Endothelial cell of umbilical vein (primary cell): ENCODE measurements at regions not wholly inside any gene's neighbourhood (a gene's known extent, or its start where the extent isn't known, plus 50 kb on each side); places are given as distances from the start of the nearest gene placed in this dataset.

Experiments used
- BruUV-seq: library from RNA; stranded (reverse); fragments of 400-500 nt; replicated peaks from 2 replicates; lab custom pipeline; 2021; lab: Mats Ljungman, UMichigan
- CTCF ChIA-PET: fragments of 300-600, 350-600 bp; sonication (Branson Sonifier 250); formaldehyde crosslinking; loops from one replicate; lab custom pipeline; 2021; ENCODE audit warnings: antibody characterized with exemption, inconsistent platforms; lab: Charles Lee
- POLR2A ChIA-PET: fragments of 300-600, 350-600 bp; sonication (Branson Sonifier 250); formaldehyde crosslinking; loops from one replicate; lab custom pipeline; 2021; ENCODE audit warnings: antibody characterized with exemption, inconsistent platforms; lab: Charles Lee
- DNase-seq: peaks from one replicate; pipeline ENCODE4 v3.0.0-alpha.2; 2011; ENCODE audit warnings: low read depth, low spot score
- FAIRE-seq: peaks from 2 replicates; lab custom pipeline; 2011; peaks lifted over from hg19 to GRCh38; lab: Jason Lieb, UNC
- H2AFZ ChIP-seq: 2 replicates; pipeline ENCODE4 v1.6.0; 2012; ENCODE audit warnings: low read depth, low read length, control low read depth, inconsistent platforms
- H3K27ac ChIP-seq: 2 replicates; pipeline ENCODE4 v1.5.1; 2011; ENCODE audit warnings: low read depth, mild to moderate bottlenecking, control low read depth, low read length, moderate library complexity; ENCODE audit not compliant: insufficient read depth
- H3K27me3 ChIP-seq, 2 experiments: 2 replicates each; pipeline versions ENCODE4 v1.6.0 to v1.6.1; 2011; ENCODE audit warnings: low read length in 2 of 2, mixed read lengths in 1 of 2; ENCODE audit not compliant: control insufficient read depth in 2 of 2, insufficient read depth in 2 of 2
- H3K36me3 ChIP-seq, 2 experiments: 2 replicates in 1 of 2; 3 replicates in 1 of 2; pipeline ENCODE4 v1.5.1; 2011; ENCODE audit warnings: low read length in 2 of 2, mild to moderate bottlenecking in 1 of 2, moderate library complexity in 1 of 2; ENCODE audit not compliant: control insufficient read depth in 2 of 2, insufficient read depth in 2 of 2; ENCODE audit errors: extremely low read depth in 1 of 2
- H3K4me1 ChIP-seq: 3 replicates; pipeline ENCODE4 v1.5.1; 2011; ENCODE audit warnings: mild to moderate bottlenecking, low read length; ENCODE audit not compliant: control insufficient read depth, insufficient read depth; ENCODE audit errors: extremely low read depth
- H3K4me2 ChIP-seq: 2 replicates; pipeline ENCODE4 v1.6.1; 2011; ENCODE audit warnings: low read length, control low read depth, mixed read lengths; ENCODE audit not compliant: insufficient read depth
- H3K4me3 ChIP-seq, 3 experiments: fragments of 200-600 bp in 1 of 3; sonication (generic), shearing (Covaris generic) in 1 of 3; replicated peaks in 1 of 3; 2 replicates each; pipeline ENCODE4 v1.5.1; 2011 to 2016; ENCODE audit warnings: control low read depth in 3 of 3, low read length in 3 of 3, mild to moderate bottlenecking in 2 of 3, inconsistent platforms in 1 of 3, low read depth in 1 of 3, moderate library complexity in 1 of 3; ENCODE audit not compliant: insufficient read depth in 1 of 3
- H3K79me2 ChIP-seq: 2 replicates; pipeline ENCODE4 v1.6.0; 2012; ENCODE audit warnings: low read length, inconsistent platforms; ENCODE audit not compliant: control insufficient read depth, insufficient read depth
- H3K9ac ChIP-seq: replicated peaks from 2 replicates; pipeline ENCODE3; 2011; ENCODE audit warnings: low read length, control low read depth; ENCODE audit not compliant: insufficient read depth; ENCODE audit errors: extremely low read depth
- H3K9me1 ChIP-seq: replicated peaks from 3 replicates; pipeline ENCODE4 v1.6.0; 2011; ENCODE audit warnings: mild to moderate bottlenecking, low read length; ENCODE audit not compliant: control insufficient read depth, insufficient read depth; ENCODE audit errors: extremely low read depth
- H3K9me3 ChIP-seq: replicated peaks from 2 replicates; pipeline ENCODE4 v1.5.1; 2012; ENCODE audit warnings: low read length, inconsistent platforms; ENCODE audit not compliant: control insufficient read depth, insufficient read depth
- H4K20me1 ChIP-seq: replicated peaks from 2 replicates; pipeline ENCODE3; 2011; ENCODE audit warnings: mild to moderate bottlenecking, low read length; ENCODE audit not compliant: control insufficient read depth, insufficient read depth; ENCODE audit errors: extremely low read depth
- EZH2 ChIP-seq: IDR thresholded peaks from 2 replicates; pipeline ENCODE4 v1.6.1; 2012; ENCODE audit warnings: borderline replicate concordance, low read depth, mild to moderate bottlenecking, moderate library complexity, low read length, inconsistent platforms; ENCODE audit not compliant: severe bottlenecking
- FOS ChIP-seq: IDR thresholded peaks from 2 replicates; pipeline ENCODE4 v1.6.1; 2011; ENCODE audit warnings: mild to moderate bottlenecking, low read length, moderate library complexity, borderline replicate concordance; ENCODE audit not compliant: insufficient read depth
- GATA2 ChIP-seq: IDR thresholded peaks from 2 replicates; pipeline ENCODE4 v1.7.0; 2011; ENCODE audit warnings: low read depth, mild to moderate bottlenecking, moderate library complexity, mixed read lengths, low read length; ENCODE audit not compliant: insufficient read length, insufficient read depth
- JUN ChIP-seq: IDR thresholded peaks from 2 replicates; pipeline ENCODE4 v1.6.1; 2011; ENCODE audit warnings: borderline replicate concordance, low read depth; ENCODE audit not compliant: insufficient read length, insufficient read depth
- MYC ChIP-seq: IDR thresholded peaks from one replicate; pipeline ENCODE4 v1.6.1; 2011; ENCODE audit warnings: mild to moderate bottlenecking, low read depth, low read length
- POLR2A ChIP-seq: IDR thresholded peaks from 2 replicates; pipeline ENCODE4 v1.6.1; 2012; ENCODE audit warnings: low read depth, mild to moderate bottlenecking, control low read depth, low read length
- POLR2AphosphoS5 ChIP-seq: IDR thresholded peaks from 2 replicates; pipeline ENCODE4 v1.6.1; 2012; ENCODE audit warnings: low read depth, mild to moderate bottlenecking, control low read depth, low read length, moderate library complexity; ENCODE audit not compliant: insufficient read depth
- dilution Hi-C: fragments of 300-500 bp; cut with MboI; formaldehyde crosslinking; loops from one replicate; pipeline ENCODE4 v1.15.0; 2019; ENCODE audit warnings: low sequenced_read_pairs; ENCODE audit not compliant: extremely low pct_ligation_motif_present
- intact Hi-C: fragments of 100-400 bp; cut with micrococcal nuclease; formaldehyde crosslinking; loops from one replicate; pipeline ENCODE4 v1.10.0; 2022
- TF ChIP-seq, protein P1 (sequence below): IDR thresholded peaks from 2 replicates; pipeline ENCODE4 v1.6.1; 2011; ENCODE audit not compliant: insufficient read depth, insufficient read length
- TF ChIP-seq, protein P2 (sequence below), 2 donors: IDR thresholded peaks; 1 replicate in 1 of 2; 2 replicates in 1 of 2; pipeline ENCODE4 v1.5.1; 2011; ENCODE audit warnings: low read length in 2 of 2, mild to moderate bottlenecking in 2 of 2, moderate library complexity in 2 of 2, control low read depth in 1 of 2, inconsistent platforms in 1 of 2, low read depth in 1 of 2; ENCODE audit not compliant: insufficient read depth in 1 of 2; ENCODE audit errors: extremely low read depth in 1 of 2

DNA sequence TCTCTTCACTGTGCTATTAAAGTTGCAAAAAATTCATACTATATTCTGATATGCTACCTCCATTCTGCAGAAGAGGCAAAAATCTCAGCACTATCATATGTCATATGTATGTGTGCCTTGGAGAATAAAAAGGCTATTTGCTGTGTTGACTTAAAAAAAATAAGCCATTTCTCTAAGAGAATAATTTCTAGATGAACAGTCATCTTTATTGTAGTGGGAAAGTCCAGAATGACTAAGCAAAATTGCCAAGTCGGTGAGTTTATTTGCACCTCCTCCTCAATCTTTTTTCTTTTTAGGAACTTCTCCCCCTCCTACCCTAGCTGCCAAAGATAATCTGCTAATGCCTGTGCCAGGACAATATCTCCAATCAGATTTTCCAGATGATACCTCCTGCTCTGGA lies 353.8 kb upstream of the FAR2 start:
- no peaks in the 10 kb centered on the region for H3K4me1 ChIP-seq
- ChIA-PET CTCF (no interaction called here), POLR2A (no interaction called here)
- H4K20me1 ChIP-seq = no peaks in the 10 kb centered on the region
- TF ChIP-seq JUN (no peak), GATA2 (no peak), POLR2A (no peak), MYC (no peak), POLR2AphosphoS5 (no peak), EZH2 (no peak), FOS (no peak)
- TF ChIP-seq, protein P1, sequence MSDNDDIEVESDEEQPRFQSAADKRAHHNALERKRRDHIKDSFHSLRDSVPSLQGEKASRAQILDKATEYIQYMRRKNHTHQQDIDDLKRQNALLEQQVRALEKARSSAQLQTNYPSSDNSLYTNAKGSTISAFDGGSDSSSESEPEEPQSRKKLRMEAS = no peak
- TF ChIP-seq, protein P2, sequence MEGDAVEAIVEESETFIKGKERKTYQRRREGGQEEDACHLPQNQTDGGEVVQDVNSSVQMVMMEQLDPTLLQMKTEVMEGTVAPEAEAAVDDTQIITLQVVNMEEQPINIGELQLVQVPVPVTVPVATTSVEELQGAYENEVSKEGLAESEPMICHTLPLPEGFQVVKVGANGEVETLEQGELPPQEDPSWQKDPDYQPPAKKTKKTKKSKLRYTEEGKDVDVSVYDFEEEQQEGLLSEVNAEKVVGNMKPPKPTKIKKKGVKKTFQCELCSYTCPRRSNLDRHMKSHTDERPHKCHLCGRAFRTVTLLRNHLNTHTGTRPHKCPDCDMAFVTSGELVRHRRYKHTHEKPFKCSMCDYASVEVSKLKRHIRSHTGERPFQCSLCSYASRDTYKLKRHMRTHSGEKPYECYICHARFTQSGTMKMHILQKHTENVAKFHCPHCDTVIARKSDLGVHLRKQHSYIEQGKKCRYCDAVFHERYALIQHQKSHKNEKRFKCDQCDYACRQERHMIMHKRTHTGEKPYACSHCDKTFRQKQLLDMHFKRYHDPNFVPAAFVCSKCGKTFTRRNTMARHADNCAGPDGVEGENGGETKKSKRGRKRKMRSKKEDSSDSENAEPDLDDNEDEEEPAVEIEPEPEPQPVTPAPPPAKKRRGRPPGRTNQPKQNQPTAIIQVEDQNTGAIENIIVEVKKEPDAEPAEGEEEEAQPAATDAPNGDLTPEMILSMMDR (IDR thresholded peaks at IDR 0.05; ENCODE audit: extremely low read depth in 1 of 2, insufficient read depth in 1 of 2, low read depth in 1 of 2, low read length in 2 of 2) = no peak
- H3K9me1 ChIP-seq = no peaks in the 10 kb centered on the region
- DNase-seq (no peak), FAIRE-seq (no peak)
- H3K79me2 ChIP-seq = no peaks in the 10 kb centered on the region
- H3K4me2 ChIP-seq = no peak overlapping the region
- dilution Hi-C loops = no loop called here
- no peaks in the 10 kb centered on the region for H3K27me3 ChIP-seq
- H3K9ac ChIP-seq = no peak overlapping the region
- BruUV-seq = no TSS peak
- H3K36me3 ChIP-seq = no peaks in the 10 kb centered on the region
- no peak overlapping the region for H2AFZ ChIP-seq
- intact Hi-C loops = no loop called here
- H3K9me3 ChIP-seq = no peaks in the 10 kb centered on the region
- no peak overlapping the region for H3K27ac ChIP-seq
- H3K4me3 ChIP-seq = no peak overlapping the region
